HUES48 (cell line): ENCODE measurements at regions not wholly inside any gene's neighbourhood (a gene's known extent, or its start where the extent isn't known, plus 50 kb on each side); places are given as distances from the start of the nearest gene placed in this dataset.

Source experiments
- H3K27ac ChIP-seq: one replicate; pipeline ENCODE4 v1.7.0; 2013; ENCODE audit warnings: low read depth, low read length, inconsistent platforms
- H3K27me3 ChIP-seq: 2 replicates; pipeline ENCODE4 v1.6.1; 2013; ENCODE audit warnings: mild to moderate bottlenecking, low read length; ENCODE audit not compliant: control insufficient read depth, insufficient read depth
- H3K36me3 ChIP-seq: 2 replicates; pipeline ENCODE4 v1.6.1; 2013; ENCODE audit warnings: low read length; ENCODE audit not compliant: control insufficient read depth, insufficient read depth
- H3K4me1 ChIP-seq: 2 replicates; pipeline ENCODE4 v1.6.1; 2013; ENCODE audit warnings: mild to moderate bottlenecking, low read length; ENCODE audit not compliant: control insufficient read depth, insufficient read depth
- H3K4me3 ChIP-seq: 2 replicates; pipeline ENCODE4 v1.5.1; 2013; ENCODE audit warnings: mild to moderate bottlenecking, low read depth, low read length
- H3K9ac ChIP-seq: 2 replicates; pipeline ENCODE4 v1.6.1; 2013; ENCODE audit warnings: mild to moderate bottlenecking, low read depth, low read length, moderate library complexity
- H3K9me3 ChIP-seq: 2 replicates; pipeline ENCODE4 v1.6.1; 2013; ENCODE audit warnings: low read length; ENCODE audit not compliant: control insufficient read depth, insufficient read depth

GRCh38 chr6:81656231-81656630, 96.2 kb downstream of the TENT5A start:
- H3K27me3 ChIP-seq = no peaks in the 10 kb centered on the region
- no peak overlapping the region for H3K27ac ChIP-seq
- no peak overlapping the region for H3K4me3 ChIP-seq
- H3K36me3 ChIP-seq = no peaks in the 10 kb centered on the region
- H3K9me3 ChIP-seq = no peaks in the 10 kb centered on the region
- H3K4me1 ChIP-seq = no peaks in the 10 kb centered on the region
- no peak overlapping the region for H3K9ac ChIP-seq

- no peak overlapping the region for H3K4me3 ChIP-seq
- no peak overlapping the region for H3K27ac ChIP-seq
- no peaks in the 10 kb centered on the region for H3K4me1 ChIP-seq
- no peaks in the 10 kb centered on the region for H3K36me3 ChIP-seq
- H3K27me3 ChIP-seq = no peaks in the 10 kb centered on the region
- no peak overlapping the region for H3K9ac ChIP-seq
- no peaks in the 10 kb centered on the region for H3K9me3 ChIP-seq
Measured at GRCh38 chr6:81655696-81656095, 96.8 kb downstream of the TENT5A start.

- no peak overlapping the region for H3K27ac ChIP-seq
- no peak overlapping the region for H3K4me3 ChIP-seq
Measured at GRCh38 chr6:81648502-81648901, 104.0 kb downstream of the TENT5A start.

GRCh38 chr6:81643156-81643555, 109.3 kb downstream of the TENT5A start:
- Histone ChIP-seq H3K27ac (no peak overlapping the region), H3K9ac (no peak overlapping the region), H3K27me3 (no peaks in the 10 kb centered on the region), H3K4me3 (no peak overlapping the region), H3K36me3 (no peaks in the 10 kb centered on the region), H3K4me1 (no peaks in the 10 kb centered on the region), H3K9me3 (no peaks in the 10 kb centered on the region)

More at GRCh38 chr6:81648502-81648901, 104.0 kb downstream of the TENT5A start:
- Histone ChIP-seq H3K9ac (no peak overlapping the region), H3K36me3 (no peaks in the 10 kb centered on the region), H3K27me3 (no peaks in the 10 kb centered on the region), H3K9me3 (no peaks in the 10 kb centered on the region), H3K4me1 (no peaks in the 10 kb centered on the region)

- Histone ChIP-seq H3K36me3 (no peaks in the 10 kb centered on the region), H3K4me3 (no peak overlapping the region), H3K27me3 (no peaks in the 10 kb centered on the region), H3K9ac (no peak overlapping the region), H3K4me1 (no peaks in the 10 kb centered on the region), H3K27ac (no peak overlapping the region), H3K9me3 (no peaks in the 10 kb centered on the region)
Measured at GRCh38 chr6:81640891-81641290, 111.6 kb downstream of the TENT5A start.

GRCh38 chr6:81640126-81640525, 112.4 kb downstream of the TENT5A start:
- Histone ChIP-seq H3K9me3 (no peaks in the 10 kb centered on the region), H3K36me3 (no peaks in the 10 kb centered on the region), H3K9ac (no peak overlapping the region), H3K4me3 (no peak overlapping the region), H3K27ac (no peak overlapping the region), H3K27me3 (no peaks in the 10 kb centered on the region), H3K4me1 (no peaks in the 10 kb centered on the region)

- Histone ChIP-seq H3K9me3 (no peaks in the 10 kb centered on the region), H3K9ac (no peak overlapping the region), H3K4me1 (no peaks in the 10 kb centered on the region), H3K4me3 (no peak overlapping the region), H3K36me3 (no peaks in the 10 kb centered on the region), H3K27ac (no peak overlapping the region), H3K27me3 (no peaks in the 10 kb centered on the region)
Measured at GRCh38 chr6:81638366-81638765, 114.1 kb downstream of the TENT5A start.

- no peak overlapping the region for H3K4me3 ChIP-seq
- H3K4me1 ChIP-seq = no peaks in the 10 kb centered on the region
- H3K27me3 ChIP-seq = no peaks in the 10 kb centered on the region
- H3K27ac ChIP-seq = no peak overlapping the region
- H3K36me3 ChIP-seq = no peaks in the 10 kb centered on the region
- H3K9ac ChIP-seq = no peak overlapping the region
- no peaks in the 10 kb centered on the region for H3K9me3 ChIP-seq
Measured at GRCh38 chr6:81636930-81637568, 115.4 kb downstream of the TENT5A start.

GRCh38 chr6:81634155-81634880, 118.2 kb downstream of the TENT5A start:
- H3K36me3 ChIP-seq = no peaks in the 10 kb centered on the region
- peaks cover 9% of the 10 kb centered on the region for H3K9me3 ChIP-seq
- no peak overlapping the region for H3K9ac ChIP-seq
- no peak overlapping the region for H3K4me3 ChIP-seq
- no peaks in the 10 kb centered on the region for H3K27me3 ChIP-seq
- no peak overlapping the region for H3K27ac ChIP-seq
- no peaks in the 10 kb centered on the region for H3K4me1 ChIP-seq

GRCh38 chr6:81633391-81633790, 119.1 kb downstream of the TENT5A start:
- H3K4me3 ChIP-seq = no peak overlapping the region
- no peaks in the 10 kb centered on the region for H3K36me3 ChIP-seq
- peaks cover 9% of the 10 kb centered on the region for H3K9me3 ChIP-seq
- no peaks in the 10 kb centered on the region for H3K4me1 ChIP-seq
- H3K9ac ChIP-seq = no peak overlapping the region
- H3K27me3 ChIP-seq = no peaks in the 10 kb centered on the region
- no peak overlapping the region for H3K27ac ChIP-seq

GRCh38 chr6:81630719-81631118, 121.8 kb downstream of the TENT5A start:
- Histone ChIP-seq H3K27me3 (no peaks in the 10 kb centered on the region), H3K36me3 (no peaks in the 10 kb centered on the region), H3K27ac (no peak overlapping the region)

More at GRCh38 chr6:81630719-81631118, 121.8 kb downstream of the TENT5A start:
- no peak overlapping the region for H3K4me3 ChIP-seq
- H3K9me3 ChIP-seq = peaks cover 9% of the 10 kb centered on the region
- H3K4me1 ChIP-seq = no peaks in the 10 kb centered on the region
- no peak overlapping the region for H3K9ac ChIP-seq
